MM.1S (cell line): ENCODE measurements at regions not wholly inside any gene's neighbourhood (a gene's known extent, or its start where the extent isn't known, plus 50 kb on each side); places are given as distances from the start of the nearest gene placed in this dataset.

ENCODE experiments used
- DNase-seq: peaks from one replicate; pipeline ENCODE4 v3.0.0-alpha.2; 2015
- H2AFZ ChIP-seq: fragments of 300-600 bp; sonication (generic); 2 replicates; pipeline ENCODE4 v1.6.0; 2016; ENCODE audit warnings: antibody characterized with exemption, low read length
- H3F3A ChIP-seq: fragments of 300-600 bp; sonication (generic); 2 replicates; pipeline ENCODE4 v1.6.1; 2016; ENCODE audit warnings: mild to moderate bottlenecking, antibody characterized with exemption, low read length, moderate library complexity, mixed read lengths; ENCODE audit not compliant: insufficient read depth
- H3K27ac ChIP-seq: fragments of 300-600 bp; sonication (generic); 2 replicates; pipeline ENCODE4 v1.5.1; 2016; ENCODE audit warnings: mild to moderate bottlenecking, low read length
- H3K27me3 ChIP-seq: fragments of 300-600 bp; sonication (generic); replicated peaks from 2 replicates; pipeline ENCODE4 v1.6.0; 2016; ENCODE audit warnings: low read length; ENCODE audit not compliant: insufficient read depth
- H3K36me3 ChIP-seq: fragments of 300-600 bp; sonication (generic); replicated peaks from 2 replicates; pipeline ENCODE4 v1.6.1; 2016; ENCODE audit warnings: mild to moderate bottlenecking, low read length, mixed read lengths; ENCODE audit not compliant: insufficient read depth
- H3K4me1 ChIP-seq: fragments of 300-600 bp; sonication (generic); 2 replicates; pipeline ENCODE4 v1.6.1; 2016; ENCODE audit warnings: low read length, mixed read lengths
- H3K4me2 ChIP-seq: fragments of 300-600 bp; sonication (generic); 2 replicates; pipeline ENCODE4 v1.6.0; 2016; ENCODE audit warnings: low read depth, low read length
- H3K4me3 ChIP-seq: fragments of 300-600 bp; sonication (generic); 2 replicates; pipeline ENCODE4 v1.5.1; 2016; ENCODE audit warnings: low read length, mixed read lengths
- H3K79me2 ChIP-seq: fragments of 300-600 bp; sonication (generic); 2 replicates; pipeline ENCODE4 v1.6.1; 2016; ENCODE audit warnings: mixed run types, low read length, mixed read lengths
- H3K9ac ChIP-seq: fragments of 300-600 bp; sonication (generic); 2 replicates; pipeline ENCODE4 v1.6.1; 2016; ENCODE audit warnings: low read length, mixed read lengths
- H3K9me2 ChIP-seq: fragments of 300-600 bp; sonication (generic); replicated peaks from 2 replicates; pipeline ENCODE4 v1.6.1; 2016; ENCODE audit warnings: mild to moderate bottlenecking, low read length, mixed read lengths; ENCODE audit not compliant: insufficient read depth
- H3K9me3 ChIP-seq: fragments of 300-600 bp; sonication (generic); replicated peaks from 2 replicates; pipeline ENCODE4 v1.6.1; 2016; ENCODE audit warnings: mild to moderate bottlenecking, low read length, mixed read lengths; ENCODE audit not compliant: insufficient read depth
- H4K20me1 ChIP-seq: fragments of 300-600 bp; sonication (generic); 2 replicates; pipeline ENCODE4 v1.6.1; 2016; ENCODE audit warnings: mild to moderate bottlenecking, low read length, moderate library complexity, mixed read lengths; ENCODE audit not compliant: insufficient read depth
- CTCF ChIP-seq: fragments of 300-600 bp; sonication (generic); IDR thresholded peaks from 2 replicates; pipeline ENCODE4 v1.5.1; 2016; ENCODE audit warnings: antibody characterized with exemption, low read length, mixed read lengths
- EZH2 ChIP-seq: fragments of 300-600 bp; sonication (generic); optimal IDR thresholded peaks from 2 replicates; pipeline ENCODE3; 2017; ENCODE audit warnings: low read depth, mild to moderate bottlenecking, antibody characterized with exemption, low read length, mixed read lengths
- EZH2phosphoT487 ChIP-seq: fragments of 300-600 bp; sonication (generic); IDR thresholded peaks from 2 replicates; pipeline ENCODE4 v1.6.1; 2018; ENCODE audit warnings: antibody characterized with exemption, low read length

DNA sequence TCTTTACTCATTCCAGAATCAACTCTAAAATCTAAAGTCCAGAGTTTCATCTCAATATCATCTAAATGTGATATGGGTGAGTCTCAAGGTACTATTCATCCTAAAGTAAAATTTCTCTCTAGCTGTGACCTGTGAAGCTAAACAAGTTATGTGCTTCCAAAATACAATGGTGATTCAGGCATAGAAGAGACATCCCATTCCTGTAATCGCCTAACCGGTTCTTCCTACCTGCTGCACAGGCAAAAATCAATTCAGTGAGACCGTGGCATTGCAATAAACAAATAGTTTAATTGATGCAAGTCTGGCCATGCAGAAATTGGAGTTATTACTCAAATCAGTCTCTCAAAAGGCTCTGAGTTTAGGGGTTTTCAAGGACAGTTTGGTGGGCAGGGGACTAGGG lies 232.8 kb downstream of the UBE3D start:
- no peak for TF ChIP-seq CTCF
- no peak for TF ChIP-seq EZH2phosphoT487
- no peak for TF ChIP-seq EZH2
- Histone ChIP-seq H3K9me3 (no peaks in the 10 kb centered on the region), H3K79me2 (no peaks in the 10 kb centered on the region), H3K9ac (no peak overlapping the region), H2AFZ (no peak overlapping the region), H3K4me3 (no peak overlapping the region), H3K27me3 (no peaks in the 10 kb centered on the region), H3K4me2 (no peak overlapping the region), H4K20me1 (no peaks in the 10 kb centered on the region), H3K27ac (no peak overlapping the region), H3F3A (no peaks in the 10 kb centered on the region), H3K9me2 (no peaks in the 10 kb centered on the region), H3K36me3 (no peaks in the 10 kb centered on the region), H3K4me1 (no peaks in the 10 kb centered on the region)
- DNase-seq, result no peak

GRCh38 chr6:82833481-82833880 lies 232.2 kb downstream of the UBE3D start:
- Histone ChIP-seq H3K4me2 (no peak overlapping the region), H4K20me1 (no peaks in the 10 kb centered on the region), H3K79me2 (no peaks in the 10 kb centered on the region), H3K4me3 (no peak overlapping the region), H2AFZ (no peak overlapping the region), H3K27me3 (no peaks in the 10 kb centered on the region), H3K9me2 (no peaks in the 10 kb centered on the region), H3F3A (no peaks in the 10 kb centered on the region), H3K9ac (no peak overlapping the region), H3K27ac (no peak overlapping the region), H3K4me1 (no peaks in the 10 kb centered on the region), H3K36me3 (no peaks in the 10 kb centered on the region), H3K9me3 (no peaks in the 10 kb centered on the region)
- TF ChIP-seq CTCF, result no peak
- TF ChIP-seq EZH2phosphoT487, result no peak
- no peak for TF ChIP-seq EZH2
- DNase-seq, result no peak

DNA sequence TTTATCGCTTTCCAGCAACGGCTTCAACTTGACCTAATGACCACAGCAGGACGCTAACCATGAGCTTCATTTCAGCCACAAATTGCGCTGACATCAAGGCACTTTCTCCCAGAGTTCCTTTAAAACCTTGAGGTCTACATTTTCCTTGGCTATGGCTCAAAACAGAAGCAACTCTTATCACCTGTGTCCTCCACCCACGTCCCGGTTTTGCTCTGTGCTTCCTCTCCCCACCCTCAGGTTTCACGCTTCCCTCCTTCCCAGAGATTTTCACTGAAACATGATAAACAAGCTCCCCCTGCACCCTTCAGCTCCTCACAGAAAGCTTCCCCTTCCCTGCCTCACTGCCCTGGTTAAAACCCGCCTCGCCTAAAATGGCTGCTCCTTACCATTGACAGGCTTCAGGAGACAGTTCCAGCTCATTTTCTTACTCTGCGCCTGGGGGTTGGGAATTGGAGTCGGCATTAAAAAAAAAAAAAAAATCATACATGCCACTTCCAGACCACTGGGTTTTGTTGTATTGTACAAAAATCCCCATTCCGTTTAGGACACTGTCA lies 229.5 kb downstream of the UBE3D start:
- no peaks in the 10 kb centered on the region for H3K79me2 ChIP-seq
- no peaks in the 10 kb centered on the region for H4K20me1 ChIP-seq
- no peak overlapping the region for H3K4me3 ChIP-seq
- H3K4me1 ChIP-seq, result no peaks in the 10 kb centered on the region
- no peaks in the 10 kb centered on the region for H3K36me3 ChIP-seq
- H3K9me2 ChIP-seq, result no peaks in the 10 kb centered on the region
- H3K4me2 ChIP-seq, result no peak overlapping the region
- H3F3A ChIP-seq, result no peaks in the 10 kb centered on the region
- H3K9me3 ChIP-seq, result no peaks in the 10 kb centered on the region
- no peak overlapping the region for H3K9ac ChIP-seq
- no peak for TF ChIP-seq EZH2phosphoT487
- TF ChIP-seq EZH2, result no peak
- no peak for TF ChIP-seq CTCF
- H3K27ac ChIP-seq, result no peak overlapping the region
- no peaks in the 10 kb centered on the region for H3K27me3 ChIP-seq
- H2AFZ ChIP-seq, result no peak overlapping the region
- DNase-seq, result no peak
